SK-N-MC (cell line): ENCODE measurements at regions not wholly inside any gene's neighbourhood (a gene's known extent, or its start where the extent isn't known, plus 50 kb on each side); places are given as distances from the start of the nearest gene placed in this dataset.

Experiments used
- DNase-seq: peaks from one replicate; pipeline ENCODE4 v3.0.0-alpha.2; 2011; ENCODE audit warnings: low read depth, low spot score
- H3K27ac ChIP-seq: fragments of 200-600 bp; sonication (generic); 2 replicates; pipeline ENCODE4 v1.5.1; 2016; ENCODE audit warnings: mixed run types
- H3K36me3 ChIP-seq: fragments of 200-600 bp; sonication (generic); 2 replicates; pipeline ENCODE4 v1.6.1; 2017; ENCODE audit warnings: antibody characterized with exemption, low read length, mixed read lengths; ENCODE audit not compliant: insufficient read depth
- H3K4me3 ChIP-seq: fragments of 200-600 bp; sonication (generic); 2 replicates; pipeline ENCODE4 v1.5.1; 2016
- H3K9ac ChIP-seq: fragments of 200-600 bp; sonication (generic); 2 replicates; pipeline ENCODE4 v1.8.0; 2017; ENCODE audit warnings: mixed run types, mixed read lengths; ENCODE audit not compliant: insufficient read length
- H3K9me3 ChIP-seq: fragments of 200-600 bp; sonication (generic); 2 replicates; pipeline ENCODE4 v1.6.1; 2017; ENCODE audit warnings: low read depth, mild to moderate bottlenecking, antibody characterized with exemption, low read length, moderate library complexity, mixed read lengths
- EZH2 ChIP-seq: fragments of 200-600 bp; sonication (generic); IDR thresholded peaks from one replicate; pipeline ENCODE4 v1.6.1; 2017; ENCODE audit warnings: antibody characterized with exemption
- FOXP2 ChIP-seq: optimal IDR thresholded peaks from 2 replicates; pipeline ENCODE3; 2011; ENCODE audit warnings: mild to moderate bottlenecking, moderate library complexity; ENCODE audit not compliant: insufficient read depth; ENCODE audit errors: extremely low read length, control extremely low read depth
- POLR2AphosphoS5 ChIP-seq: IDR thresholded peaks from 2 replicates; pipeline ENCODE4 v1.6.1; 2012; ENCODE audit warnings: mild to moderate bottlenecking, low read depth, low read length, borderline replicate concordance

- Histone ChIP-seq H3K9me3 (no peaks in the 10 kb centered on the region), H3K4me3 (no peak overlapping the region), H3K9ac (no peak overlapping the region), H3K27ac (no peak overlapping the region), H3K36me3 (no peaks in the 10 kb centered on the region)
- TF ChIP-seq FOXP2 (no peak), POLR2AphosphoS5 (no peak), EZH2 (no peak)
- DNase-seq: no peak
Observed at GRCh38 chr4:83178029-83178428, 63.5 kb upstream of the PLAC8 start.

GRCh38 chr4:83177182-83177581 lies 62.7 kb upstream of the PLAC8 start:
- H3K9me3 ChIP-seq: no peaks in the 10 kb centered on the region
- H3K9ac ChIP-seq: no peak overlapping the region
- TF ChIP-seq FOXP2 (no peak), POLR2AphosphoS5 (no peak), EZH2 (no peak)
- no peaks in the 10 kb centered on the region for H3K36me3 ChIP-seq
- H3K4me3 ChIP-seq: no peak overlapping the region
- H3K27ac ChIP-seq: no peak overlapping the region
- no peak for DNase-seq

GRCh38 chr4:83174844-83175414 lies 60.4 kb upstream of the PLAC8 start:
- Histone ChIP-seq H3K36me3 (no peaks in the 10 kb centered on the region), H3K9me3 (no peaks in the 10 kb centered on the region), H3K9ac (no peak overlapping the region), H3K27ac (no peak overlapping the region), H3K4me3 (no peak overlapping the region)
- DNase-seq: no peak
- TF ChIP-seq POLR2AphosphoS5 (no peak), EZH2 (no peak), FOXP2 (no peak)

- no peak for DNase-seq
- no peaks in the 10 kb centered on the region for H3K36me3 ChIP-seq
- H3K9me3 ChIP-seq: no peaks in the 10 kb centered on the region
- TF ChIP-seq EZH2: no peak
- no peak for TF ChIP-seq POLR2AphosphoS5
- no peak for TF ChIP-seq FOXP2
- H3K27ac ChIP-seq: no peak overlapping the region
- no peak overlapping the region for H3K4me3 ChIP-seq
- H3K9ac ChIP-seq: no peak overlapping the region
Observed at GRCh38 chr4:83172371-83172770, 57.8 kb upstream of the PLAC8 start.

- DNase-seq: no peak
- TF ChIP-seq FOXP2: no peak
- no peak for TF ChIP-seq POLR2AphosphoS5
- no peak for TF ChIP-seq EZH2
- Histone ChIP-seq H3K4me3 (no peak overlapping the region), H3K9me3 (no peaks in the 10 kb centered on the region), H3K27ac (no peak overlapping the region), H3K9ac (no peak overlapping the region), H3K36me3 (no peaks in the 10 kb centered on the region)
Observed at GRCh38 chr4:83171436-83172039, 57.0 kb upstream of the PLAC8 start.

- Histone ChIP-seq H3K9ac (no peak overlapping the region), H3K9me3 (no peaks in the 10 kb centered on the region), H3K27ac (no peak overlapping the region), H3K36me3 (no peaks in the 10 kb centered on the region), H3K4me3 (no peak overlapping the region)
- TF ChIP-seq FOXP2: no peak
- no peak for TF ChIP-seq POLR2AphosphoS5
- no peak for TF ChIP-seq EZH2
- no peak for DNase-seq
Observed at GRCh38 chr4:83170952-83171399, 56.4 kb upstream of the PLAC8 start.
